Heart left ventricle (tissue), 16 donors: ENCODE measurements at regions not wholly inside any gene's neighbourhood (a gene's known extent, or its start where the extent isn't known, plus 50 kb on each side); places are given as distances from the start of the nearest gene placed in this dataset.

Experiments used
- ATAC-seq, 4 donors: fragments of 200-7000 bp; cut with Tn5 transposase; one replicate each; pipeline ENCODE4 v1.9.1; 2020 to 2022; ENCODE audit warnings: moderate library complexity in 4 of 4, mild to moderate bottlenecking in 3 of 4, moderate number of reproducible peaks in 1 of 4
- DNase-seq, 5 donors: peaks; one replicate each; pipeline ENCODE4 v3.0.0-alpha.2; 2020
- H3K27ac ChIP-seq, 12 donors: fragments of 200-600 bp; sonication (generic) in 4 of 12; one replicate each; pipeline versions ENCODE4 v1.5.0 to v1.8.0; 2016 to 2022; ENCODE audit warnings: mild to moderate bottlenecking in 2 of 12
- H3K27me3 ChIP-seq, 9 donors: fragments of 200-600 bp; sonication (generic) in 2 of 9; one replicate each; pipeline versions ENCODE4 v1.5.1 to v1.8.0; 2016 to 2022; ENCODE audit warnings: mild to moderate bottlenecking in 3 of 9
- H3K36me3 ChIP-seq, 9 donors: fragments of 200-600 bp; sonication (generic) in 2 of 9; one replicate each; pipeline versions ENCODE4 v1.5.0 to v1.8.0; 2018 to 2022; ENCODE audit warnings: mild to moderate bottlenecking in 2 of 9
- H3K4me1 ChIP-seq, 12 donors: fragments of 200-600 bp; sonication (generic) in 4 of 12; one replicate each; pipeline versions ENCODE4 v1.5.0 to v1.8.0; 2016 to 2022; ENCODE audit warnings: mild to moderate bottlenecking in 3 of 12
- H3K4me3 ChIP-seq, 12 donors: fragments of 200-600 bp; sonication (generic) in 4 of 12; one replicate each; pipeline versions ENCODE4 v1.5.0 to v1.8.0; 2017 to 2022; ENCODE audit warnings: mild to moderate bottlenecking in 9 of 12, moderate library complexity in 4 of 12
- H3K9me3 ChIP-seq, 12 donors: fragments of 200-600 bp; sonication (generic) in 4 of 12; one replicate each; pipeline versions ENCODE4 v1.5.0 to v1.8.0; 2016 to 2022; ENCODE audit warnings: mild to moderate bottlenecking in 1 of 12
- CTCF ChIP-seq, 12 donors: fragments of 200-600 bp; sonication (generic) in 4 of 12; IDR thresholded peaks; one replicate each; pipeline versions ENCODE4 v1.5.0 to v1.8.0; 2018 to 2022; ENCODE audit warnings: antibody characterized with exemption in 12 of 12, mild to moderate bottlenecking in 5 of 12
- POLR2A ChIP-seq, 2 donors: fragments of 450-650 bp; IDR thresholded peaks; one replicate each; pipeline ENCODE4 v1.6.1; 2017; ENCODE audit warnings: antibody characterized with exemption in 2 of 2, mild to moderate bottlenecking in 2 of 2, moderate library complexity in 2 of 2
- WGBS, 4 donors: extraction: QIAGEN DNeasy Blood & Tissue Kit in 2 of 4; methylation state at CpG; one replicate each; pipeline versions ENCODE4 v1.1.5 to v1.1.7; 2013 to 2018; 5-methylcytosine and 5-hydroxymethylcytosine counted together
- intact Hi-C, 10 donors: fragments of 100-400 bp; cut with DNase I; formaldehyde crosslinking; loops; one replicate each; pipeline versions ENCODE4 v1.11.1 to v1.14.2; 2022
- donor health status: ischemic (EF 13 %, LVEDD 7.1; RV severe dilation, severe dysfunction).
- donor health status: healthy with polysubstance abuse.
- donor health status: DM: no; HTN: yes; CAD: no.
- donor health status: DM: no; HTN: no; CAD: no.
- donor health status: ischemic (EF 25% LVEDD 6.9; RV normal size, moderate dysfunction).
- donor health status: ischemic (EF 25% LVEDD 5.7; RV mildly dilated, moderate dysfunction).
- donor health status: healthy.
- donor health status: DM: yes; HTN: yes; CAD: no.
- donor health status: ischemic (EF 35%, LVEDD 5.7; RV mildly dilated, moderate dysfunction).
- donor health status: nonischemic (EF 11% LVEDD 7.7; RV severe dilation, severe dysfunction).
- donor health status: DM: yes; HTN: yes; CAD: no.
- donor health status: PGD.
- donor health status: ischemic (EF 29% LVEDD 5.4; RV normal size, mild dysfunction).
- donor health status: nonischemic (EF 23%, LVEDD 6.1; RV moderate dilation, normal function).

GRCh38 chr2:198254536-198255090, 450.2 kb downstream of the PLCL1 start:
- no peak for TF ChIP-seq CTCF (IDR thresholded peaks at IDR 0.05)
- no peak for TF ChIP-seq POLR2A (IDR thresholded peaks at IDR 0.05)
- ATAC-seq: peak in 1 of 4 donors; percentile 28
- H3K9me3 ChIP-seq: no peaks in the 10 kb centered on the region
- H3K27me3 ChIP-seq: no peaks in the 10 kb centered on the region
- no peak overlapping the region for H3K4me3 ChIP-seq
- H3K4me1 ChIP-seq: peaks cover 0 to 5% (median 0%) of the 10 kb centered on the region in 12 donors
- H3K27ac ChIP-seq: no peak overlapping the region
- no peak for DNase-seq
- intact Hi-C loops: no loop called here
- no peaks in the 10 kb centered on the region for H3K36me3 ChIP-seq
- WGBS, 4 donors: 23 to 39% (median 29%) methylated on average over 5 of the region's 5 CpGs

DNA sequence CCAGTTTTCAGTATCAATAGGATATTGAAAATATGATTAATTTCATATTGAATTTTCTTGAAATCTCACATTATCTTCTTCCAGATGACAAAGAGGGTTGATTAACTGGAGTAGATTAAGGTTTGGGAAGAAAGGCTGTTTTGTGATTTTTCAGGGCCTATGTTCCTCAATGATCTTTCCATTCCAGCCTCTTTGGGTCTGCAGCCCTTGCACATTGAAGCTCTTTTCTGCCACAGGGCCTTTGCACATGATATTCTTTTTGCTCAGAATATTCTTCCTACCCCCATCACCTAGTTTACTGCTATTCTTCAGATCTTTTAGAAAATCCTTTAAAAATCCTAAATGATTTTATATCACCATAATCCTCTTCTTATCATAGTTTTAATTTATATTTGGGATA, 449.6 kb downstream of the PLCL1 start:
- H3K4me1 ChIP-seq: peaks cover 0 to 5% (median 0%) of the 10 kb centered on the region in 12 donors
- intact Hi-C loops: no loop called here
- H3K27ac ChIP-seq: no peak overlapping the region
- no peaks in the 10 kb centered on the region for H3K9me3 ChIP-seq
- TF ChIP-seq CTCF (IDR thresholded peaks at IDR 0.05): no peak
- TF ChIP-seq POLR2A (IDR thresholded peaks at IDR 0.05): no peak
- H3K27me3 ChIP-seq: no peaks in the 10 kb centered on the region
- H3K36me3 ChIP-seq: no peaks in the 10 kb centered on the region
- no peak overlapping the region for H3K4me3 ChIP-seq
- ATAC-seq (no peak), DNase-seq (no peak)

GRCh38 chr2:198252472-198252871, 448.1 kb downstream of the PLCL1 start:
- 77 to 88% (median 80%) methylated on average over 1 of the region's 1 CpG for WGBS, 4 donors

GRCh38 chr2:198242093-198242492, 437.7 kb downstream of the PLCL1 start:
- no peak overlapping the region for H3K27ac ChIP-seq
- H3K36me3 ChIP-seq: no peaks in the 10 kb centered on the region
- ATAC-seq (no peak), DNase-seq (no peak)
- no peak for TF ChIP-seq POLR2A (IDR thresholded peaks at IDR 0.05)
- no peak for TF ChIP-seq CTCF (IDR thresholded peaks at IDR 0.05)
- H3K4me1 ChIP-seq: no peaks in the 10 kb centered on the region
- WGBS, 4 donors: 84 to 92% (median 88%) methylated on average over 3 of the region's 3 CpGs
- H3K9me3 ChIP-seq: no peaks in the 10 kb centered on the region
- H3K27me3 ChIP-seq: no peaks in the 10 kb centered on the region
- H3K4me3 ChIP-seq: no peak overlapping the region
- intact Hi-C loops: no loop called here

More at GRCh38 chr2:198252472-198252871, 448.1 kb downstream of the PLCL1 start:
- Histone ChIP-seq H3K27ac (no peak overlapping the region), H3K36me3 (no peaks in the 10 kb centered on the region), H3K4me3 (no peak overlapping the region), H3K9me3 (no peaks in the 10 kb centered on the region), H3K4me1 (peaks cover 0 to 5% (median 0%) of the 10 kb centered on the region in 12 donors), H3K27me3 (no peaks in the 10 kb centered on the region)
- ATAC-seq (no peak), DNase-seq (no peak)
- TF ChIP-seq CTCF (IDR thresholded peaks at IDR 0.05): no peak
- intact Hi-C loops: no loop called here
